SK-N-SH treated with all-trans-retinoic acid at 6 μM for 48 hours (cell line): ENCODE measurements at regions not wholly inside any gene's neighbourhood (a gene's known extent, or its start where the extent isn't known, plus 50 kb on each side); places are given as distances from the start of the nearest gene placed in this dataset.

Experiments used
- BACH2 ChIP-seq: fragments of 250-450 bp; sonication (Bioruptor Pico); IDR thresholded peaks from 2 replicates; pipeline ENCODE4 v1.9.0; 2021; ENCODE audit warnings: mild to moderate bottlenecking, borderline replicate concordance
- ISL1 ChIP-seq: fragments of 250-450 bp; sonication (Bioruptor Pico); IDR thresholded peaks from 2 replicates; pipeline ENCODE4 v2.1.2; 2022; ENCODE audit warnings: mild to moderate bottlenecking, moderate library complexity
- PATZ1 ChIP-seq: fragments of 250-450 bp; sonication (Bioruptor Pico); IDR thresholded peaks from 2 replicates; pipeline ENCODE4 v1.8.0; 2020; ENCODE audit warnings: mild to moderate bottlenecking, moderate library complexity, borderline replicate concordance
- SNAI2 ChIP-seq: fragments of 250-450 bp; sonication (Bioruptor Pico); IDR thresholded peaks from 2 replicates; pipeline ENCODE4 v1.5.0; 2020; ENCODE audit warnings: mild to moderate bottlenecking, moderate library complexity
- TOX ChIP-seq: fragments of 250-450 bp; sonication (Bioruptor Pico); IDR thresholded peaks from 2 replicates; pipeline ENCODE4 v1.8.0; 2021; ENCODE audit warnings: mild to moderate bottlenecking, moderate library complexity, borderline replicate concordance
- TSHZ2 ChIP-seq: fragments of 250-450 bp; sonication (Bioruptor Pico); IDR thresholded peaks from 2 replicates; pipeline ENCODE4 v1.5.0; 2020; ENCODE audit warnings: mild to moderate bottlenecking, moderate library complexity
- ZC3H10 ChIP-seq: fragments of 250-450 bp; sonication (Bioruptor Pico); IDR thresholded peaks from 2 replicates; pipeline ENCODE4 v1.5.1; 2021; ENCODE audit warnings: mild to moderate bottlenecking, moderate library complexity
- ZFP3 ChIP-seq: fragments of 250-450 bp; sonication (Bioruptor Pico); IDR thresholded peaks from 2 replicates; pipeline ENCODE4 v1.5.0; 2020; ENCODE audit warnings: mild to moderate bottlenecking, moderate library complexity
- ZFP30 ChIP-seq: fragments of 450-650 bp; formaldehyde crosslinking; IDR thresholded peaks from 2 replicates; pipeline ENCODE4 v1.5.0; 2022; ENCODE audit warnings: mild to moderate bottlenecking, moderate library complexity
- ZNF565 ChIP-seq: fragments of 450-650 bp; formaldehyde crosslinking; conservative IDR thresholded peaks from 2 replicates; pipeline ENCODE4 v1.5.0; 2020; ENCODE audit warnings: low read depth, mild to moderate bottlenecking, moderate library complexity
- ZNF70 ChIP-seq: fragments of 450-650 bp; formaldehyde crosslinking; IDR thresholded peaks from 2 replicates; pipeline ENCODE4 v1.5.0; 2020; ENCODE audit warnings: mild to moderate bottlenecking, moderate library complexity
- TF ChIP-seq, protein P1 (sequence below): fragments of 250-450 bp; sonication (Bioruptor Pico); IDR thresholded peaks from 2 replicates; pipeline ENCODE4 v1.5.1; 2020; ENCODE audit warnings: low read depth, mild to moderate bottlenecking, moderate library complexity
- TF ChIP-seq, protein P2 (sequence below): fragments of 250-450 bp; sonication (Bioruptor Pico); IDR thresholded peaks from 2 replicates; pipeline ENCODE4 v1.8.0; 2021; ENCODE audit warnings: low read depth, mild to moderate bottlenecking, moderate library complexity, borderline replicate concordance

GRCh38 chr22:34902335-34902734 is 163.6 kb upstream of the ISX start:
- no peak for TF ChIP-seq ZFP30 (CRISPR knock-in tag)
- TF ChIP-seq ISL1 (CRISPR knock-in tag), result no peak
- no peak for TF ChIP-seq ZNF565
- TF ChIP-seq, protein P1, sequence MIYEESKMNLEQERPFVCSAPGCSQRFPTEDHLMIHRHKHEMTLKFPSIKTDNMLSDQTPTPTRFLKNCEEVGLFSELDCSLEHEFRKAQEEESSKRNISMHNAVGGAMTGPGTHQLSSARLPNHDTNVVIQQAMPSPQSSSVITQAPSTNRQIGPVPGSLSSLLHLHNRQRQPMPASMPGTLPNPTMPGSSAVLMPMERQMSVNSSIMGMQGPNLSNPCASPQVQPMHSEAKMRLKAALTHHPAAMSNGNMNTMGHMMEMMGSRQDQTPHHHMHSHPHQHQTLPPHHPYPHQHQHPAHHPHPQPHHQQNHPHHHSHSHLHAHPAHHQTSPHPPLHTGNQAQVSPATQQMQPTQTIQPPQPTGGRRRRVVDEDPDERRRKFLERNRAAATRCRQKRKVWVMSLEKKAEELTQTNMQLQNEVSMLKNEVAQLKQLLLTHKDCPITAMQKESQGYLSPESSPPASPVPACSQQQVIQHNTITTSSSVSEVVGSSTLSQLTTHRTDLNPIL, result no peak
- TF ChIP-seq TSHZ2 (CRISPR knock-in tag), result no peak
- TF ChIP-seq TOX (CRISPR knock-in tag), result no peak
- TF ChIP-seq SNAI2 (CRISPR knock-in tag), result no peak
- TF ChIP-seq, protein P2, sequence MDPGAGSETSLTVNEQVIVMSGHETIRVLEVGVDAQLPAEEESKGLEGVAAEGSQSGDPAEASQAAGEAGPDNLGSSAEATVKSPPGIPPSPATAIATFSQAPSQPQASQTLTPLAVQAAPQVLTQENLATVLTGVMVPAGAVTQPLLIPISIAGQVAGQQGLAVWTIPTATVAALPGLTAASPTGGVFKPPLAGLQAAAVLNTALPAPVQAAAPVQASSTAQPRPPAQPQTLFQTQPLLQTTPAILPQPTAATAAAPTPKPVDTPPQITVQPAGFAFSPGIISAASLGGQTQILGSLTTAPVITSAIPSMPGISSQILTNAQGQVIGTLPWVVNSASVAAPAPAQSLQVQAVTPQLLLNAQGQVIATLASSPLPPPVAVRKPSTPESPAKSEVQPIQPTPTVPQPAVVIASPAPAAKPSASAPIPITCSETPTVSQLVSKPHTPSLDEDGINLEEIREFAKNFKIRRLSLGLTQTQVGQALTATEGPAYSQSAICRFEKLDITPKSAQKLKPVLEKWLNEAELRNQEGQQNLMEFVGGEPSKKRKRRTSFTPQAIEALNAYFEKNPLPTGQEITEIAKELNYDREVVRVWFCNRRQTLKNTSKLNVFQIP (CRISPR knock-in tag), result no peak
- no peak for TF ChIP-seq ZFP3 (CRISPR knock-in tag)
- no peak for TF ChIP-seq BACH2 (CRISPR knock-in tag)
- no peak for TF ChIP-seq ZNF70
- no peak for TF ChIP-seq ZC3H10 (CRISPR knock-in tag)
- no peak for TF ChIP-seq PATZ1 (CRISPR knock-in tag)
